ENCODE measurements at regions not wholly inside any gene's neighbourhood (a gene's known extent, or its start where the extent isn't known, plus 50 kb on each side); places are given as distances from the start of the nearest gene placed in this dataset.

DNA sequence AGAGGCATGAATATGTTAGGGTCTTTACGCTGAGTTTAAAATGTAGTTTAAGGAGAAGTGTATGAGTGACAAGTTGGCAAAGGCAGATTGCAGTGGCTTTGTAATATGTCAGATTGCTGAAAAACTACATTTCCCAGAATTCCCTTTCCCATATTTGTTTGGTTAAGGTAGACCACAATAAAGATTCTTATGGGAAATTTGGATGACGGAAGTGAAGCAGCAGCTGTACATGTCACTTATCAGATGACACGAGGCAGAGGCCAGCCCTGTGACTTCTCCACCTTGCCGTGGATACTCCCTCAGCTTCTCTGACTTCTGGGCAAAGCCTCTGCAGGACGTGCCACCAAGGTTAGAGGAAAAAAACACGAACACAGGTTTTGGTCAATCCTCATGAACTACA is 229.7 kb upstream of the DKK2 start:
- peak overlapping the region; percentile 9; the same call in 1 of the 2 replicates for H3K4me2 ChIP-seq
- no peaks in the 10 kb centered on the region for H3K4me1 ChIP-seq (replicated peaks; ENCODE audit: insufficient read depth)
- H4K20me1 ChIP-seq (ENCODE audit: insufficient read depth): no peaks in the 10 kb centered on the region
- no peaks in the 10 kb centered on the region for H3K36me3 ChIP-seq (ENCODE audit: low read depth)
- POLR2A ChIA-PET (ENCODE audit: unreplicated experiment): no interaction called here
- no peaks in the 10 kb centered on the region for H3K79me2 ChIP-seq (ENCODE audit: low read depth)
- CTCF ChIA-PET: no interaction called here
- intact Hi-C loops (cut with micrococcal nuclease; ENCODE audit: unreplicated experiment): no loop called here
- H3K27ac ChIP-seq: no peak overlapping the region
- no peaks in the 10 kb centered on the region for H3K9me3 ChIP-seq (ENCODE audit: insufficient read depth, low read depth)
- H3F3A ChIP-seq (ENCODE audit: insufficient read depth, low read depth): no peaks in the 10 kb centered on the region
- no peaks in the 10 kb centered on the region for H3K27me3 ChIP-seq (ENCODE audit: insufficient read depth, low read depth)
- H3K4me3 ChIP-seq: no peak overlapping the region
- no peak for DNase-seq
- H2AFZ ChIP-seq: no peak overlapping the region
- no peaks in the 10 kb centered on the region for H3K9me2 ChIP-seq (ENCODE audit: insufficient read depth)
- TF ChIP-seq, protein P1, sequence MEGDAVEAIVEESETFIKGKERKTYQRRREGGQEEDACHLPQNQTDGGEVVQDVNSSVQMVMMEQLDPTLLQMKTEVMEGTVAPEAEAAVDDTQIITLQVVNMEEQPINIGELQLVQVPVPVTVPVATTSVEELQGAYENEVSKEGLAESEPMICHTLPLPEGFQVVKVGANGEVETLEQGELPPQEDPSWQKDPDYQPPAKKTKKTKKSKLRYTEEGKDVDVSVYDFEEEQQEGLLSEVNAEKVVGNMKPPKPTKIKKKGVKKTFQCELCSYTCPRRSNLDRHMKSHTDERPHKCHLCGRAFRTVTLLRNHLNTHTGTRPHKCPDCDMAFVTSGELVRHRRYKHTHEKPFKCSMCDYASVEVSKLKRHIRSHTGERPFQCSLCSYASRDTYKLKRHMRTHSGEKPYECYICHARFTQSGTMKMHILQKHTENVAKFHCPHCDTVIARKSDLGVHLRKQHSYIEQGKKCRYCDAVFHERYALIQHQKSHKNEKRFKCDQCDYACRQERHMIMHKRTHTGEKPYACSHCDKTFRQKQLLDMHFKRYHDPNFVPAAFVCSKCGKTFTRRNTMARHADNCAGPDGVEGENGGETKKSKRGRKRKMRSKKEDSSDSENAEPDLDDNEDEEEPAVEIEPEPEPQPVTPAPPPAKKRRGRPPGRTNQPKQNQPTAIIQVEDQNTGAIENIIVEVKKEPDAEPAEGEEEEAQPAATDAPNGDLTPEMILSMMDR (conservative IDR thresholded peaks at IDR 0.05): no peak
- no peak for TF ChIP-seq EZH2 (IDR thresholded peaks at IDR 0.05; ENCODE audit: low read depth)
- no TSS peak for BruUV-seq (replicated peaks)

DNA sequence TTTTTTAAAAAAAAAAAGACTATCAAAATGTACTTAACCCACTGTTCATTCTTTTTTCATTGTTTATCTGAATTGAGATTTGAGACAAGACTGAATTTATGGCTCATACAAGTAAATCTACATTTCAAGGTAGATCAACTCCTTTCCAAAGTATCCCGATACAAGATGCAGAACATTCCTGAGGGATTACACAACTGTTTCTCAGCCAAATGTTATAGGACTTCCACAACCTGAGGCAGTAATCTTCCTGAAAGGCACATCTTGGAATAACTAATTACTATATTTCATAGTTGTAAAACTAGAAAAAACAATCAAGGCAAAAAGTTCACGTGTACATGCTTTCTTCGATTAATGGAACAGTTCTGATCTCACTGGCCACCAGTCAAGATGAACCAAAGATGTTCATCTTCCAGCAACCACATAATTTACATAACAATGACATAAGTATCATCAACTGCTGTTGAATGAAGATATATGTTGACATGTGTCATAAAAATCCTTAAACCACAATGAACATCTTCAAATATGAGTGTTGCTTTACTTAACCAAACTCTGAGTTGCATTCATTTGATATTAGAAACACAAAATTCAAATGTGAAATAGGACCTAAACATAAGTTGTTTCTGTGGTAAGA is 225.2 kb upstream of the DKK2 start:
- POLR2A ChIA-PET (ENCODE audit: unreplicated experiment): no interaction called here
- Histone ChIP-seq H3F3A (ENCODE audit: insufficient read depth, low read depth) (no peaks in the 10 kb centered on the region), H3K79me2 (ENCODE audit: low read depth) (no peaks in the 10 kb centered on the region), H4K20me1 (ENCODE audit: insufficient read depth) (no peaks in the 10 kb centered on the region), H3K4me3 (no peak overlapping the region), H2AFZ (no peak overlapping the region), H3K27me3 (ENCODE audit: insufficient read depth, low read depth) (no peaks in the 10 kb centered on the region), H3K36me3 (ENCODE audit: low read depth) (no peaks in the 10 kb centered on the region), H3K9me3 (ENCODE audit: insufficient read depth, low read depth) (no peaks in the 10 kb centered on the region), H3K27ac (no peak overlapping the region), H3K4me1 (replicated peaks; ENCODE audit: insufficient read depth) (no peaks in the 10 kb centered on the region), H3K4me2 (no peak overlapping the region), H3K9me2 (ENCODE audit: insufficient read depth) (no peaks in the 10 kb centered on the region)
- no peak for DNase-seq
- CTCF ChIA-PET: no interaction called here
- TF ChIP-seq EZH2 (IDR thresholded peaks at IDR 0.05; ENCODE audit: low read depth): no peak
- TF ChIP-seq, protein P1 (conservative IDR thresholded peaks at IDR 0.05): no peak
- no TSS peak for BruUV-seq (replicated peaks)
- intact Hi-C loops (cut with micrococcal nuclease; ENCODE audit: unreplicated experiment): no loop called here

DNA sequence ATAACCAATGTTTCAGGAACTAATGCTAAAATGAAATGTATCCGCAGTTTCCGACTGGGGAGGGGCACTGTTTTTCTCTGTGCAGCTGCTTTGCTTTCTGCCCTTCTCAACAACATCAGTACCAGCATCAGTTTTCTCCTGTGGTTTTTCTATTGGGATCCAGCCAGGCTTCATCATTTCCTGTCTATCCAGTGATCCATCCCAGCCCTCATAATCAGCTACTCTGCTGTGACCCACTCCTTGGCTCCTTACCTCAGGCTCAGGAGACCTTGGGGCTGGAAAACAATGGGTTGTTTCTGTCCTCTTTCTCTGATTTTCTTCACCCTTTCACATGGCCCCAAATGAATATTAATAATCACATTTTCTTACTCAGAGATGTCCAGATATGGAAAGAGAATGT is 222.2 kb upstream of the DKK2 start:
- Histone ChIP-seq H3K4me1 (replicated peaks; ENCODE audit: insufficient read depth) (no peaks in the 10 kb centered on the region), H2AFZ (no peak overlapping the region), H3K36me3 (ENCODE audit: low read depth) (no peaks in the 10 kb centered on the region), H3K4me2 (no peak overlapping the region), H3K27ac (no peak overlapping the region), H3F3A (ENCODE audit: insufficient read depth, low read depth) (no peaks in the 10 kb centered on the region), H4K20me1 (ENCODE audit: insufficient read depth) (no peaks in the 10 kb centered on the region), H3K9me2 (ENCODE audit: insufficient read depth) (no peaks in the 10 kb centered on the region), H3K9me3 (ENCODE audit: insufficient read depth, low read depth) (no peaks in the 10 kb centered on the region), H3K27me3 (ENCODE audit: insufficient read depth, low read depth) (no peaks in the 10 kb centered on the region), H3K79me2 (ENCODE audit: low read depth) (no peaks in the 10 kb centered on the region), H3K4me3 (no peak overlapping the region)
- no peak for DNase-seq
- POLR2A ChIA-PET (ENCODE audit: unreplicated experiment): no interaction called here
- no TSS peak for BruUV-seq (replicated peaks)
- intact Hi-C loops (cut with micrococcal nuclease; ENCODE audit: unreplicated experiment): no loop called here
- TF ChIP-seq, protein P1 (conservative IDR thresholded peaks at IDR 0.05): no peak
- TF ChIP-seq EZH2 (IDR thresholded peaks at IDR 0.05; ENCODE audit: low read depth): no peak
- CTCF ChIA-PET: interaction anchor here (0.7 kb wide), 1 partner anchor 18 kb away, joined by 13 read pairs; no protein-coding TSS in a partner anchor
